MCF 10A (cell line): ENCODE measurements at regions not wholly inside any gene's neighbourhood (a gene's known extent, or its start where the extent isn't known, plus 50 kb on each side); places are given as distances from the start of the nearest gene placed in this dataset.

Source experiments
- BruUV-seq: library from RNA; stranded (reverse); fragments of 400-500 nt; replicated peaks from 2 replicates; lab custom pipeline; 2021; lab: Mats Ljungman, UMichigan
- CTCF ChIA-PET: fragments of 300-600 bp; sonication (Branson Sonifier 250); formaldehyde crosslinking; extraction: SDS; loops from one replicate; lab custom pipeline; 2021; ENCODE audit warnings: antibody characterized with exemption, inconsistent platforms; lab: Yijun Ruan, JAX
- POLR2A ChIA-PET: fragments of 300-600, 350-650 bp; sonication (Branson Sonifier 250); formaldehyde crosslinking; extraction: SDS; loops from one replicate; lab custom pipeline; 2020; ENCODE audit warnings: antibody characterized with exemption, inconsistent platforms; lab: Yijun Ruan, JAX
- DNase-seq: peaks from one replicate; pipeline ENCODE4 v3.0.0-alpha.2; 2018; ENCODE audit not compliant: unreplicated experiment
- H3K27ac Mint-ChIP-seq: one replicate; pipeline ENCODE4 v1.8.0; 2022; ENCODE audit warnings: mild to moderate bottlenecking, low read depth, mixed read lengths; ENCODE audit not compliant: unreplicated experiment
- H3K27me3 Mint-ChIP-seq: one replicate; pipeline ENCODE4 v1.8.0; 2022; ENCODE audit warnings: mixed read lengths; ENCODE audit not compliant: insufficient read depth, unreplicated experiment
- H3K36me3 Mint-ChIP-seq: one replicate; pipeline ENCODE4 v1.8.0; 2022; ENCODE audit warnings: mild to moderate bottlenecking, moderate library complexity, mixed read lengths; ENCODE audit not compliant: insufficient read depth, unreplicated experiment
- H3K4me1 Mint-ChIP-seq: one replicate; pipeline ENCODE4 v1.8.0; 2022; ENCODE audit warnings: mixed read lengths; ENCODE audit not compliant: insufficient read depth, unreplicated experiment
- H3K4me3 Mint-ChIP-seq: one replicate; pipeline ENCODE4 v1.8.0; 2022; ENCODE audit warnings: mild to moderate bottlenecking, moderate library complexity, mixed read lengths; ENCODE audit not compliant: unreplicated experiment
- H3K9me3 Mint-ChIP-seq: one replicate; pipeline ENCODE4 v1.8.0; 2022; ENCODE audit warnings: mixed read lengths; ENCODE audit not compliant: unreplicated experiment
- CTCF ChIP-seq: fragments of 200-600 bp; IDR thresholded peaks from one replicate; pipeline ENCODE4 v1.8.0; 2022; ENCODE audit warnings: antibody characterized with exemption, mild to moderate bottlenecking; ENCODE audit not compliant: unreplicated experiment
- intact Hi-C: fragments of 100-400 bp; cut with micrococcal nuclease; formaldehyde crosslinking; loops from 2 replicates; pipeline ENCODE4 v1.14.1; 2022

GRCh38 chr20:36098364-36098763 is 56.2 kb upstream of the EPB41L1 start:
- ChIA-PET POLR2A (interaction anchor here (0.6 to 6.0 kb wide), 15 partner anchors 12 to 312 kb away, joined by 3 to 80 read pairs (median 4); partner anchors contain the start of gene SCAND1), CTCF (interaction anchor here (0.5 to 7.8 kb wide), 9 partner anchors 11 to 655 kb away, joined by 3 to 66 read pairs (median 3); partner anchors contain the start of gene SCAND1)
- Mint-ChIP-seq H3K4me1 (peaks cover 40% of the 10 kb centered on the region), H3K9me3 (no peaks in the 10 kb centered on the region), H3K27ac (peak overlapping the region; percentile 63), H3K36me3 (no peaks in the 10 kb centered on the region), H3K4me3 (no peak overlapping the region), H3K27me3 (no peaks in the 10 kb centered on the region)
- BruUV-seq: no TSS peak
- TF ChIP-seq CTCF: no peak
- DNase-seq: peak; percentile 82
- intact Hi-C loops: loop anchor here (5.0 kb wide), 1 partner anchor 39 kb away; no protein-coding TSS in a partner anchor

GRCh38 chr20:36099106-36099505 is 55.4 kb upstream of the EPB41L1 start:
- intact Hi-C loops: loop anchor here (5.0 kb wide), 1 partner anchor 38 kb away; no protein-coding TSS in a partner anchor
- peaks cover 41% of the 10 kb centered on the region for H3K4me1 Mint-ChIP-seq

GRCh38 chr20:36101192-36101591 is 53.3 kb upstream of the EPB41L1 start:
- H3K27me3 Mint-ChIP-seq: no peaks in the 10 kb centered on the region
- no peak for DNase-seq
- peaks cover 39% of the 10 kb centered on the region for H3K4me1 Mint-ChIP-seq
- ChIA-PET POLR2A (interaction anchor here (0.6 kb wide), 1 partner anchor 15 kb away, joined by 3 read pairs; no protein-coding TSS in a partner anchor), CTCF (interaction anchor here (1.2 to 2.7 kb wide), 3 partner anchors 15 to 147 kb away, joined by 3 to 17 read pairs (median 7); partner anchors contain the start of gene SCAND1)
- no peak for TF ChIP-seq CTCF
- BruUV-seq: no TSS peak
- intact Hi-C loops: no loop called here
- no peaks in the 10 kb centered on the region for H3K9me3 Mint-ChIP-seq
- H3K27ac Mint-ChIP-seq: peak overlapping the region; percentile 39
- no peaks in the 10 kb centered on the region for H3K36me3 Mint-ChIP-seq
- H3K4me3 Mint-ChIP-seq: no peak overlapping the region

More at GRCh38 chr20:36099106-36099505, 55.4 kb upstream of the EPB41L1 start:
- DNase-seq: no peak
- POLR2A ChIA-PET: interaction anchor here (1.2 to 6.0 kb wide), 6 partner anchors 13 to 145 kb away, joined by 3 to 80 read pairs (median 9); partner anchors contain the start of gene SCAND1
- H3K4me3 Mint-ChIP-seq: no peak overlapping the region
- no peak for TF ChIP-seq CTCF
- BruUV-seq: no TSS peak
- no peaks in the 10 kb centered on the region for H3K27me3 Mint-ChIP-seq
- no peaks in the 10 kb centered on the region for H3K9me3 Mint-ChIP-seq
- H3K27ac Mint-ChIP-seq: no peak overlapping the region
- no peaks in the 10 kb centered on the region for H3K36me3 Mint-ChIP-seq
- CTCF ChIA-PET: interaction anchor here (0.6 to 7.8 kb wide), 5 partner anchors 51 to 145 kb away, joined by 3 to 66 read pairs (median 3); partner anchors contain the start of gene SCAND1

GRCh38 chr20:36102306-36102705 is 52.2 kb upstream of the EPB41L1 start:
- DNase-seq: no peak

More at GRCh38 chr20:36102306-36102705, 52.2 kb upstream of the EPB41L1 start:
- no peaks in the 10 kb centered on the region for H3K27me3 Mint-ChIP-seq
- H3K4me3 Mint-ChIP-seq: no peak overlapping the region
- peaks cover 30% of the 10 kb centered on the region for H3K4me1 Mint-ChIP-seq
- TF ChIP-seq CTCF: no peak
- CTCF ChIA-PET: interaction anchor here (0.6 to 2.7 kb wide), 4 partner anchors 36 to 716 kb away, joined by 4 to 17 read pairs (median 6); no protein-coding TSS in a partner anchor
- H3K27ac Mint-ChIP-seq: peak overlapping the region; percentile 10
- no peaks in the 10 kb centered on the region for H3K36me3 Mint-ChIP-seq
- POLR2A ChIA-PET: interaction anchor here (0.6 to 1.6 kb wide), 5 partner anchors 15 to 148 kb away, joined by 3 to 15 read pairs (median 4); partner anchors contain the start of gene SCAND1
- H3K9me3 Mint-ChIP-seq: no peaks in the 10 kb centered on the region
- intact Hi-C loops: no loop called here
- no TSS peak for BruUV-seq
